ENCODE measurements at regions not wholly inside any gene's neighbourhood (a gene's known extent, or its start where the extent isn't known, plus 50 kb on each side); places are given as distances from the start of the nearest gene placed in this dataset.

- Histone ChIP-seq H3K9me3 (ENCODE audit: low read length) (no peaks in the 10 kb centered on the region), H2AFZ (ENCODE audit: low read length) (no peak overlapping the region), H3K79me2 (ENCODE audit: insufficient read depth, low read length) (no peaks in the 10 kb centered on the region), H4K20me1 (ENCODE audit: insufficient read depth, low read length) (no peaks in the 10 kb centered on the region), H3K4me1 (ENCODE audit: insufficient read depth, low read length) (no peaks in the 10 kb centered on the region), H3K27me3 (ENCODE audit: control insufficient read depth in 1 of 2, insufficient read depth in 2 of 2, low read length in 2 of 2) (no peaks in the 10 kb centered on the region; a peak in 1 of 5 replicates), H3K9ac (ENCODE audit: insufficient read depth, low read depth, low read length) (no peak overlapping the region), H3K4me2 (ENCODE audit: low read depth, low read length) (no peak overlapping the region), H3K36me3 (replicated peaks in 1 of 2; ENCODE audit: control insufficient read depth in 1 of 2, insufficient read depth in 2 of 2, low read length in 2 of 2) (no peaks in the 10 kb centered on the region), H3K27ac (ENCODE audit: extremely low read length, insufficient read depth, low read length) (no peak overlapping the region), H3K4me3 (replicated peaks in 1 of 3; ENCODE audit: insufficient read depth in 1 of 3, low read depth in 2 of 3, low read length in 3 of 3) (no peak overlapping the region)
- FAIRE-seq: no peak
- no TSS peak for BruUV-seq (replicated peaks)
- no peak for DNase-seq (ENCODE audit: low spot score)
- no peak for ATAC-seq
- ChIA-PET CTCF (ENCODE audit: low intra/inter-chr PET ratio, low total read pairs) (no interaction called here), POLR2A (no interaction called here)
- in situ Hi-C loops (cut with HindIII; ENCODE audit: extremely low pct_ligation_motif_present, low pct_unique_long_range_greater_than_20kb): no loop called here
- 4% methylated on average over 1 of the region's 1 CpG for WGBS (ENCODE audit: low lambda C conversion rate)
- TF ChIP-seq HMG20B (CRISPR knock-in tag; conservative IDR thresholded peaks at IDR 0.05) (no peak), MEIS1 (CRISPR knock-in tag; IDR thresholded peaks at IDR 0.05; ENCODE audit: borderline replicate concordance) (no peak), SNAPC5 (CRISPR knock-in tag; IDR thresholded peaks at IDR 0.05; ENCODE audit: borderline replicate concordance) (no peak), ZNF660 (CRISPR knock-in tag; IDR thresholded peaks at IDR 0.05; ENCODE audit: borderline replicate concordance, low read depth) (no peak), ZNF652 (CRISPR knock-in tag; IDR thresholded peaks at IDR 0.05; ENCODE audit: borderline replicate concordance, low read depth) (no peak), ZNF75D (CRISPR knock-in tag; IDR thresholded peaks at IDR 0.05; ENCODE audit: borderline replicate concordance) (no peak), SP2 (CRISPR knock-in tag; IDR thresholded peaks at IDR 0.05) (no peak), ZNF839 (CRISPR knock-in tag; IDR thresholded peaks at IDR 0.05; ENCODE audit: borderline replicate concordance) (no peak), NONO (IDR thresholded peaks at IDR 0.05) (no peak), NONO (CRISPR knock-in tag; conservative IDR thresholded peaks at IDR 0.05) (no peak), ARID3A (IDR thresholded peaks at IDR 0.05; ENCODE audit: low read depth, low read length) (no peak)
- intact Hi-C loops (cut with micrococcal nuclease; ENCODE audit: unreplicated experiment): no loop called here
Measured at GRCh38 chr13:75180805-75181455, 301.0 kb downstream of the TBC1D4 start.
